GM21526 (cell line): ENCODE measurements at regions not wholly inside any gene's neighbourhood (a gene's known extent, or its start where the extent isn't known, plus 50 kb on each side); places are given as distances from the start of the nearest gene placed in this dataset.
A peak's percentile ranks its signal among the peaks of the same experiment; 100 is the strongest.

Experiments used
- ATAC-seq: cut with Tn5 transposase; IDR thresholded peaks from one replicate; pipeline ENCODE4 v1.9.1; 2021; ENCODE audit warnings: moderate library complexity; ENCODE audit not compliant: unreplicated experiment, low FRiP score

- no peak for ATAC-seq
Observed at GRCh38 chrX:79300856-79301255, 66.3 kb downstream of the ITM2A start.

GRCh38 chrX:79290596-79290995 lies 76.5 kb downstream of the ITM2A start:
- no peak for ATAC-seq

GRCh38 chrX:79288733-79289132 lies 78.4 kb downstream of the ITM2A start:
- no peak for ATAC-seq

- no peak for ATAC-seq
Observed at GRCh38 chrX:79287724-79288123, 79.4 kb downstream of the ITM2A start.

- no peak for ATAC-seq
Observed at GRCh38 chrX:79281775-79282174, 85.4 kb downstream of the ITM2A start.

- no peak for ATAC-seq
Observed at GRCh38 chrX:79270401-79270800, 96.7 kb downstream of the ITM2A start.

GRCh38 chrX:79268788-79269187 lies 98.3 kb downstream of the ITM2A start:
- no peak for ATAC-seq

GRCh38 chrX:79266702-79267101 lies 100.4 kb downstream of the ITM2A start:
- ATAC-seq = no peak

GRCh38 chrX:79263550-79263949 lies 103.6 kb downstream of the ITM2A start:
- ATAC-seq = no peak

- ATAC-seq = peak; percentile 93
Observed at GRCh38 chrX:79259073-79259689, 108.0 kb downstream of the ITM2A start.

GRCh38 chrX:79243691-79244090 lies 99.2 kb downstream of the GPR174 start:
- ATAC-seq = no peak

GRCh38 chrX:79235899-79236298 lies 91.4 kb downstream of the GPR174 start:
- no peak for ATAC-seq

GRCh38 chrX:79231662-79232061 lies 87.2 kb downstream of the GPR174 start:
- ATAC-seq = no peak
